Naive thymus-derived CD4-positive, alpha-beta T cell (primary cell): ENCODE measurements at regions not wholly inside any gene's neighbourhood (a gene's known extent, or its start where the extent isn't known, plus 50 kb on each side); places are given as distances from the start of the nearest gene placed in this dataset.

Source experiments
- ATAC-seq: fragments of 150-1000 bp; cut with Tn5 transposase; 2 replicates; pipeline ENCODE4 v1.10.0; 2021; ENCODE audit warnings: mild to moderate bottlenecking, moderate library complexity
- CTCF ChIA-PET: fragments of 350-600 bp; sonication (Branson Sonifier 250); formaldehyde crosslinking; loops from one replicate; lab custom pipeline; 2021; ENCODE audit warnings: antibody characterized with exemption; lab: Charles Lee
- POLR2A ChIA-PET: fragments of 350-600 bp; sonication (Branson Sonifier 250); formaldehyde crosslinking; loops from one replicate; lab custom pipeline; 2021; ENCODE audit warnings: antibody characterized with exemption, inconsistent platforms; lab: Charles Lee
- DNase-seq, 9 donors: peaks; one replicate each; pipeline versions ENCODE4 v3.0.0 to v3.0.0-alpha.2; 2020 to 2022; ENCODE audit warnings: mixed read lengths in 1 of 9
- H3K27ac ChIP-seq: one replicate; pipeline ENCODE4 v1.7.0; 2013; ENCODE audit warnings: mild to moderate bottlenecking, low read depth, low read length, moderate library complexity
- H3K27me3 ChIP-seq, 2 donors: one replicate each; pipeline ENCODE4 v1.7.0; 2013; ENCODE audit warnings: low read length in 2 of 2, mild to moderate bottlenecking in 2 of 2, moderate library complexity in 2 of 2; ENCODE audit not compliant: control insufficient read depth in 2 of 2, insufficient read depth in 2 of 2
- H3K36me3 ChIP-seq, 3 experiments: 1 replicate in 2 of 3; 2 replicates in 1 of 3; pipeline ENCODE4 v1.7.0; 2013; ENCODE audit warnings: low read length in 3 of 3, mild to moderate bottlenecking in 3 of 3, moderate library complexity in 1 of 3; ENCODE audit not compliant: insufficient read depth in 3 of 3, control insufficient read depth in 2 of 3
- H3K4me1 ChIP-seq, 2 donors: one replicate each; pipeline ENCODE4 v1.7.0; 2013; ENCODE audit warnings: low read length in 2 of 2, mild to moderate bottlenecking in 2 of 2, moderate library complexity in 1 of 2; ENCODE audit not compliant: control insufficient read depth in 2 of 2, insufficient read depth in 2 of 2
- H3K4me3 ChIP-seq: 2 replicates; pipeline ENCODE4 v1.7.0; 2013; ENCODE audit warnings: mild to moderate bottlenecking, low read length
- H3K9me3 ChIP-seq, 3 experiments: 1 replicate in 2 of 3; 2 replicates in 1 of 3; pipeline ENCODE4 v1.7.0; 2013; ENCODE audit warnings: low read length in 3 of 3; ENCODE audit not compliant: control insufficient read depth in 2 of 3
- H3K27ac Mint-ChIP-seq, 9 donors: one replicate each; pipeline ENCODE4 v1.8.0; 2020 to 2022; ENCODE audit warnings: mixed read lengths in 9 of 9, mild to moderate bottlenecking in 8 of 9, moderate library complexity in 5 of 9, inconsistent platforms in 2 of 9
- H3K27me3 Mint-ChIP-seq, 5 donors: one replicate each; pipeline ENCODE4 v1.8.0; 2021 to 2022; ENCODE audit warnings: mixed read lengths in 5 of 5, mild to moderate bottlenecking in 1 of 5
- H3K36me3 Mint-ChIP-seq, 5 donors: one replicate each; pipeline ENCODE4 v1.8.0; 2020 to 2022; ENCODE audit warnings: mixed read lengths in 5 of 5, mild to moderate bottlenecking in 3 of 5, inconsistent platforms in 1 of 5
- H3K4me1 Mint-ChIP-seq, 7 donors: one replicate each; pipeline ENCODE4 v1.8.0; 2020 to 2022; ENCODE audit warnings: mixed read lengths in 7 of 7, mild to moderate bottlenecking in 3 of 7, inconsistent platforms in 1 of 7
- H3K4me3 Mint-ChIP-seq, 10 donors: one replicate each; pipeline ENCODE4 v1.8.0; 2020 to 2022; ENCODE audit warnings: mild to moderate bottlenecking in 10 of 10, mixed read lengths in 10 of 10, moderate library complexity in 6 of 10, inconsistent platforms in 2 of 10
- H3K9me3 Mint-ChIP-seq, 11 donors: one replicate each; pipeline ENCODE4 v1.8.0; 2020 to 2022; ENCODE audit warnings: mixed read lengths in 11 of 11, mild to moderate bottlenecking in 4 of 11, inconsistent platforms in 1 of 11, moderate library complexity in 1 of 11
- intact Hi-C, 2 donors: fragments of 100-400 bp; cut with micrococcal nuclease; formaldehyde crosslinking; loops; one replicate each; pipeline ENCODE4 v1.15.1; 2023

- POLR2A ChIA-PET, result interaction anchor here (1.4 to 1.5 kb wide), 2 partner anchors 11 to 16 kb away, joined by 3 read pairs; no protein-coding TSS in a partner anchor
Observed at GRCh38 chr10:5282137-5282536, 82.6 kb upstream of the UCN3 start.

DNA sequence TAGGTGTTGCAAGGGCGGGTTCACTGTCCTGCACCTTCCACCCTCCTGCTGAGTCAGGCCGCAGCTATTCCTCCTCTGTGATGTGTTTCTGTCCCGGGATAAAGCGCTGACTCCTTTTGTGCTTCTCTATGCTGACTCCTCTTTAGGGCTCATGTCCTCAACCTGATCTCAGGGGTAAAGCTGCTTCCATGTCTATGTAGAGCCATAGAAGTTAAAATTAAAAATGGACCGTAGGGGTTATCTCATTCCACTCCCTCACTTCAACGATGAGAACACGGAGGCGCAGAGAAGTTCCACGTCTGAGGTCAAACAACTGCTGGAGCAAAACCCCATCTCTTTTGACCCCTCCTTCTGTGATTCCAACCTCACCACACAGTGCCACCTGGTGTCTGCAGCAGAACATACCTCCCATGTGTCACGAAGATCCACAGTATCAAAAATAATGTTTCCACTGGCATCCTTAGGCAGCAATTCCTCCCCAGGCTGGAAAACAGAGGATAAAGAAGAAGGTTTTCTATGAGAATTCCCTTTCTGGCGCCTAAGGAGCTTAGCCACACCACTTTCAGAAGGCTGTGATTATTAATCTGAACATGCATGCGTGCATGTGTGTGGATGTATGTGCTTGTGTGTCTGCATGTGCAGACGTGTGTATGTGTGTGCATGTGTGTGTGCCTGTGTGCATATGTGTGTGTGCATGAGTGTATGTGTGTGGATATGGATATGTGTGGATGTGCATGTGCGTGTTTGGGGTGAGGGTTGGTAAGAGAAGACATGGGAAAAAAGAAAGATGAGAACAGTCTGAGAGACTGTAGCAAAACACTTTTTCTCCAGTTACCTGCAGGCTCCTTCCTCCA is 81.2 kb upstream of the UCN3 start:
- Mint-ChIP-seq H3K4me3 (peak overlapping the region; percentile 4 to 67 (median 56)), H3K4me1 (peaks cover 10 to 37% (median 25%) of the 10 kb centered on the region in 7 donors), H3K27me3 (peaks cover 0 to 26% (median 0%) of the 10 kb centered on the region in 5 donors), H3K36me3 (peaks cover 0 to 28% (median 0%) of the 10 kb centered on the region in 5 donors), H3K27ac (peak overlapping the region in 4 of 9 donors; percentile 12 to 81 (median 42)), H3K9me3 (no peaks in the 10 kb centered on the region)
- no peak overlapping the region for H3K4me3 ChIP-seq
- no peaks in the 10 kb centered on the region for H3K36me3 ChIP-seq
- H3K27ac ChIP-seq, result no peak overlapping the region
- intact Hi-C loops, result loop anchor here (1.0 to 5.0 kb wide), 14 partner anchors 8 to 468 kb away; partner anchors contain the start of gene AKR1C3 (in 1 of the 2)
- peak; percentile 89 for ATAC-seq
- H3K27me3 ChIP-seq, result no peaks in the 10 kb centered on the region
- POLR2A ChIA-PET, result interaction anchor here (0.5 to 2.6 kb wide), 6 partner anchors 10 to 97 kb away, joined by 3 to 30 read pairs (median 5); no protein-coding TSS in a partner anchor
- H3K9me3 ChIP-seq, result no peaks in the 10 kb centered on the region
- CTCF ChIA-PET, result interaction anchor here (0.6 to 4.6 kb wide), 22 partner anchors 9 to 479 kb away, joined by 3 to 36 read pairs (median 3); no protein-coding TSS in a partner anchor
- DNase-seq, result peak; percentile 19 to 60 (median 46)
- peaks cover 6 to 11% of the 10 kb centered on the region in 2 donors for H3K4me1 ChIP-seq

More at GRCh38 chr10:5282137-5282536, 82.6 kb upstream of the UCN3 start:
- Mint-ChIP-seq H3K36me3 (peaks cover 0 to 35% (median under 1%) of the 10 kb centered on the region in 5 donors), H3K27me3 (peaks cover 0 to 31% (median 0%) of the 10 kb centered on the region in 5 donors), H3K4me1 (peaks cover 10 to 36% (median 24%) of the 10 kb centered on the region in 7 donors), H3K9me3 (peaks cover 0 to 4% (median 0%) of the 10 kb centered on the region in 11 donors), H3K27ac (no peak overlapping the region), H3K4me3 (peak overlapping the region in 1 of 10 donors; percentile 2)
- ATAC-seq, result no peak
- Histone ChIP-seq H3K27me3 (no peaks in the 10 kb centered on the region), H3K27ac (no peak overlapping the region), H3K9me3 (no peaks in the 10 kb centered on the region), H3K36me3 (no peaks in the 10 kb centered on the region), H3K4me1 (peaks cover 6 to 11% of the 10 kb centered on the region in 2 donors), H3K4me3 (no peak overlapping the region)
- intact Hi-C loops, result loop anchor here (2.0 to 5.0 kb wide), 5 partner anchors 61 to 150 kb away; no protein-coding TSS in a partner anchor
- no peak for DNase-seq
- CTCF ChIA-PET, result interaction anchor here (0.5 to 4.6 kb wide), 7 partner anchors 13 to 471 kb away, joined by 3 to 36 read pairs (median 4); no protein-coding TSS in a partner anchor

- H3K4me3 ChIP-seq, result no peak overlapping the region
- peaks cover 6 to 11% of the 10 kb centered on the region in 2 donors for H3K4me1 ChIP-seq
- Mint-ChIP-seq H3K9me3 (peaks cover 0 to 4% (median 0%) of the 10 kb centered on the region in 11 donors), H3K27me3 (peaks cover 0 to 26% (median 0%) of the 10 kb centered on the region in 5 donors), H3K4me1 (peaks cover 10 to 43% (median 34%) of the 10 kb centered on the region in 7 donors), H3K27ac (peak overlapping the region in 6 of 9 donors; percentile 13 to 86 (median 38)), H3K4me3 (peak overlapping the region in 4 of 10 donors; percentile 42 to 61 (median 55)), H3K36me3 (peaks cover 0 to 34% (median 5%) of the 10 kb centered on the region in 5 donors)
- POLR2A ChIA-PET, result interaction anchor here (0.5 to 2.6 kb wide), 7 partner anchors 9 to 448 kb away, joined by 3 to 30 read pairs (median 4); no protein-coding TSS in a partner anchor
- H3K9me3 ChIP-seq, result no peaks in the 10 kb centered on the region
- no peaks in the 10 kb centered on the region for H3K36me3 ChIP-seq
- intact Hi-C loops, result loop anchor here in 1 of 2 donors (5.0 kb wide), 3 partner anchors 72 to 148 kb away; no protein-coding TSS in a partner anchor
- H3K27ac ChIP-seq, result no peak overlapping the region
- ATAC-seq (peak; percentile 84), DNase-seq (peak in 5 of 9 donors; percentile 14 to 41 (median 27))
- CTCF ChIA-PET, result interaction anchor here (0.6 to 4.6 kb wide), 14 partner anchors 11 to 480 kb away, joined by 3 to 36 read pairs (median 3); no protein-coding TSS in a partner anchor
- no peaks in the 10 kb centered on the region for H3K27me3 ChIP-seq
Observed at GRCh38 chr10:5284311-5285057, 80.3 kb upstream of the UCN3 start.

- Mint-ChIP-seq H3K4me3 (no peak overlapping the region), H3K27ac (peak overlapping the region in 1 of 9 donors; percentile 81), H3K36me3 (peaks cover 0 to 31% (median 5%) of the 10 kb centered on the region in 5 donors), H3K4me1 (peaks cover 12 to 45% (median 37%) of the 10 kb centered on the region in 7 donors), H3K27me3 (peaks cover 0 to 26% (median 0%) of the 10 kb centered on the region in 5 donors), H3K9me3 (peaks cover 0 to 5% (median 0%) of the 10 kb centered on the region in 11 donors)
- POLR2A ChIA-PET, result interaction anchor here (0.8 to 2.6 kb wide), 5 partner anchors 8 to 448 kb away, joined by 3 to 30 read pairs (median 4); no protein-coding TSS in a partner anchor
- Histone ChIP-seq H3K36me3 (no peaks in the 10 kb centered on the region), H3K27me3 (no peaks in the 10 kb centered on the region), H3K27ac (no peak overlapping the region), H3K4me3 (no peak overlapping the region), H3K4me1 (peaks cover 10 to 11% of the 10 kb centered on the region in 2 donors), H3K9me3 (no peaks in the 10 kb centered on the region)
- ATAC-seq (no peak), DNase-seq (no peak)
- CTCF ChIA-PET, result interaction anchor here (0.6 to 1.8 kb wide), 4 partner anchors 10 to 465 kb away, joined by 3 to 7 read pairs (median 3); no protein-coding TSS in a partner anchor
- intact Hi-C loops, result no loop called here
Observed at GRCh38 chr10:5285186-5285585, 79.6 kb upstream of the UCN3 start.

GRCh38 chr10:5288359-5288758 is 76.4 kb upstream of the UCN3 start:
- DNase-seq (no peak), ATAC-seq (no peak)
- H3K27ac Mint-ChIP-seq, result peak overlapping the region in 5 of 9 donors; percentile 19 to 95 (median 49)
- intact Hi-C loops, result no loop called here
- Histone ChIP-seq H3K4me1 (peaks cover 23 to 24% of the 10 kb centered on the region in 2 donors), H3K4me3 (no peak overlapping the region), H3K9me3 (no peaks in the 10 kb centered on the region), H3K36me3 (no peaks in the 10 kb centered on the region), H3K27ac (no peak overlapping the region), H3K27me3 (no peaks in the 10 kb centered on the region)
- peaks cover 0 to 33% (median 4%) of the 10 kb centered on the region in 5 donors for H3K36me3 Mint-ChIP-seq
- peaks cover 38 to 72% (median 61%) of the 10 kb centered on the region in 7 donors for H3K4me1 Mint-ChIP-seq
- H3K9me3 Mint-ChIP-seq, result peaks cover 0 to 8% (median 0%) of the 10 kb centered on the region in 11 donors
- POLR2A ChIA-PET, result interaction anchor here (0.7 to 1.1 kb wide), 2 partner anchors 10 to 158 kb away, joined by 3 read pairs; no protein-coding TSS in a partner anchor
- CTCF ChIA-PET, result no interaction called here
- peaks cover 0 to 18% (median 0%) of the 10 kb centered on the region in 5 donors for H3K27me3 Mint-ChIP-seq
- no peak overlapping the region for H3K4me3 Mint-ChIP-seq
